Fibroblast of gingiva (primary cell): ENCODE measurements at regions not wholly inside any gene's neighbourhood (a gene's known extent, or its start where the extent isn't known, plus 50 kb on each side); places are given as distances from the start of the nearest gene placed in this dataset.

Experiments
- DNase-seq: peaks from one replicate; pipeline ENCODE4 v3.0.0-alpha.2; 2011; ENCODE audit warnings: low read depth

DNA sequence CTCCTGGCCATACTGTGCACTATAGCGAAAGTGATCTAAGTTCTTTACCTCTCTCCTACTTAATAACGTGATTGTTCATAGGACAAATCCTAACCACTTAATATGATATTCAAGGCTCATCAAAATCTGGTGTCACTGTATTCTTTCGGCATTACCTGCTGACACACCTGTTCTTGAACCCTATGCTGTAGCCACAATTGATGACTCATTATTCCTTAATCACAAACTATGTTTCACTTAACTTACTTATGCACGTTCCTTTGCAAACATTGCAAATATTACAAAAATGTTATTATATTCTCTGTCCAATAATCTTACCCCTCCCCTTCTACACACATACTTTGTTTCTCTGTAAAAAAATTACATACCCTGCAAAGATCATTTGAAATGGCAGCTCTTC is 158.1 kb upstream of the ADRA1B start:
- no peak for DNase-seq

DNA sequence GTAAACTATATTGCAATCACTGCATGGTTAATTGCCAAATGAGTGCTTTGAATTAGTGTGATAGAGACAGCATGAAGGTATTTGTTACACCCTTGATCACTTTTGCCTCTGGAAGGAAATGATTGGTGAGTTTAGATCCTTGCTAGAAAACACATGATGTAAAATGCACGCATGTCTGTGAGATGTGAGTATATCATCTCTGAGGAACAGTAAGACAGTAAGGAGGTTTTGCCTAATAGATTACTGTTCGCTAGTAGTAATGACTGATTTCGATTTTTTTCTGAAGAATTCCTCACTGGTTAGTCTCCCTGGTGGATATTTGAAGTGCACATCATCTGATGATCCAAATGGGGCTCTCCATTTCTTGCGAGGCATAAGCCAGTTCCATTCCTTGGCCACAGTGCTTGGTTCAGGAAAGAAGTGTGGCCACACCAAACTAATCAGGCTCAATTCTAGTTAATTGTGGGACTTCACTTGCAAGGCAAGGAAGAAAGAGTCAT is 156.4 kb upstream of the ADRA1B start:
- DNase-seq, result peak; percentile 25

DNA sequence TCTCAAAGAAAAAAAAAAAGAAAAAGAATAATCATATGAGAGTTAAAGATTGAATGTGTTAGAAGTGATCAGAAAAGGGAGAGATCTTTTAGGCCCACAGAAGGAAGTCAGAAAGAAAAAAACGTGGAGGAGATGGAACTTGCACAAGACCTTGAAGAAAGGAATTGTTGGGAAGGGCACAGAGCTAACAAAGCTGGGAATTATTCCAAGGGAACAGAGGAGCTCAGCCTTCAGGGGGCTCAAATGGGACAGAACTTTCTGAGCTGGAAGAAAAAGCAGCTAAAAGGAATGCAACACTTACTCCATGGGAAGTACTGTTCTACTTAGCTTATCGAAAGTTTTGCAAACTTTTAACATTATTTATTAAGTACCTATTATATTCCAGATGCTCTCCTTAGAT is 153.4 kb upstream of the ADRA1B start:
- DNase-seq, result no peak

DNA sequence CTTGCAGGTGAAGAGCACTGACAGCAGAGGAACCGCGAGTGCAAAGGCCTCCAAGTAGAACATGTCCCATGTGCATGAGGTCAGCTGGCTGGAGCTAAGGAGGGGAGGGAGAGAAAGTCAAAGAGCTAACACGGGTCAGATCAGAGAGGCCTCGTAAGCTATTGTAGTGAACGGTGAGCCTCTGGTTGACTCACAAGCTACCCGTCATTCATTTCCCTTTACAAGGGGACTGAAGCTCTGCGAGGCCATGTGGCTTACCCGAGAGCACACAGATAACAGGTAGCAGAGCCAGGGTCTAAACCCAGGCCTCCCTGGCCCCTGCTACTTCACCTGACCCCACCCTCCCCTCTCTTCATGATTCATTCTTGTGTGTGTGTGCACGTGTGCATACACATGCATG is 152.7 kb upstream of the ADRA1B start:
- DNase-seq, result no peak

DNA sequence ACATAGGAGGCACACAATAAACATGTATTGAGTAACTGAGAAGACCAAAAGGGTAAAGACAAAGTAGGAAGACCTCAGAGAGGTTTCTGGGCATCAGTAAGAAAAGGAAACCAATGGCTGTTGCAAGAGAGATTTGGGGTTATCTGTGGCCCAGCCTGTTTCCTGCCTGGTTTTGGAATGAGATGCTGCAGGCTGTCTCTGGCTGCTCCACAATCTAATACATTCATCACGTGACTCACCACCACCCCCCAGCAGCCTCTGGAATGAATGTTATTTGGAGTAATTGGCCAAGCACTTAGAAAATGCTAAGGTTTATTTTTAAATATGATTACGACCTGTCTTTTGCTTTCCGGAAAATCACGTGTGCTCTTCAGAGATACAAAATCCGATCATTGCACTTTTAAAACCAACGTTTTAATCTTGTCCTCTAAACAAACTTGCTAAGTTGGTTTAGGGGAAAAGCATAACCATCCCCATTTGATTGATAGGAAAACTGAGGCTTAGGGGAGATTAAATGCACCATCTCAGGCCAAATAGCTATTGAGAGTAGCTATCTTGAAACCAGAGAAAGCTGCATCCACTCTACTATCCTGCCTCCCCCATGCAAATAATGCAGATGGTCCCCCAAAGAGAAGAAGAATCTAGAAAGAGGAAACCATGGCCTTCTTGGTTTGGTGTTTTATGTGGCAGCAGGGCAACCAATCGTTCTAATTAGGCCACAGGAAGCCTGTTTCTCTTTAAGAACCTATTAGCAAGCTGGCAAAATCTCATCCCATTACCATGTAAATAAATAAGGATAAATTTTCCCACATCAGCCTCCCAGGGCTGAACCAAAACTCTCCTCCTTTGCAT is 151.8 kb upstream of the ADRA1B start:
- DNase-seq, result peak; percentile 92

DNA sequence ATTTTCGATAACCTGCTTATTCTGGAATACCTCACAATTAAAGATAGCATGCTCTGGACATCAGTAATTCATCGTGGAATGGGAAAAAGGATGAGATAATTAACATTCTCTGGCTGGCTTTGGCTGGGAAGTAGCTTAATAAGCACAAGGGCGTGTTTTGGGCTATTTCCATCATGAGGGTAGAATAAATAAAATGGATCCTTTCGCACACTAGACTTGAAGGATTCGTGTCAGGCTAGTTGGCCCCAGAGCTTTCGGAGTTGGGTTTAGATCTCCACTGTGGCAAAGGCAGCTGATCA is 151.2 kb upstream of the ADRA1B start:
- peak; percentile 69 for DNase-seq

DNA sequence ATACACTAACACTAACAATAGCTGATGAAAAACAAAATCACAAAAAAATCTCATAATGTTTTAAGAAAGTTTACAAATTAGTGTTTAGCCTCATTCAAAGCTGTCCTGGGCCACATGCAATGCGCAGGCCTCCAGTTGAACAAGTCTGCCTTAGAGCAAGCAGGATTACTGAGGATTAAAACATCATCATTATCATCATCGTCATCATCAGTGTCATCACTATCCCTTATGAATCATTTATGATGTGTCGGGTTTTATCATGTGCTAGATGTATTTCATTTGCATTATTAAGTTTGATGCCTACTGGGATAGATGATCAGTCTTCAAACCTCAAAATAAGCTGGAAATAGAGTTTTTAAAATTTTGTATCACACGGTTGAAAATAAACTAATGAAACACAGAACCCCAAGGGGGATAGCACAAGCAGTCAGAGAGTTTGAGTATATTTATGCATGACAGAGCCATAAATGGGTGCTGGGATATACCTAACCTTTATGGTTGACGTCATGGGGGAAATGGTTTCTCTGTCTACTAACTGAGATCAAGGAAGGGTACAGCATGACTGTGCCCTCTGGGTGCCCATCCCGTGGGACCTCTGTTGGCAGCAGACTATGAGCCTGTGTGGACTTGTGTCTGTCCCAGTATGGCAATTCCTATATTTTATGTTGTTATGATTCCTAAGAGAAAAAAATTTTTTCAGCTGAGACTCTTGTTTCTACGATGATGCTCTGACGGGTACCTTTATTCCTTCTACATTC is 150.3 kb upstream of the ADRA1B start:
- DNase-seq, result no peak

DNA sequence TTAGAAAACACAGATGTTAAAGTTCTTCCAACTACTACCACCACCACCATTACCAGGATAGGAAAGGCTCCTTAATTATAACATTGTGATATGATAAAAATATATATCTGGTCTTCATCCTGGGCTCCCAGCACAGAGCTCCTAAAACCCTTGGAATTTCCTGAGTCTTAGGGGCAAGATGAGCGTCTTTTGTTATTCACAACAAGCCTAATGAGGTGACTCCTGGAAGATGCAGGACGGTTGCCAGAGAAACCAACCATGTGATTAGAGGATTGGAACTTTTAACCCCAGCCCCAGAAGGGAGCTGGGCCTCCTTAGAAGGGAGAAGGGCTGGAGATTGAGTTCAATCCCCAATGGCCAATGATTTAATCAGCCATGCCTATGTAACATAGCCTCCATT is 148.0 kb upstream of the ADRA1B start:
- no peak for DNase-seq

DNA sequence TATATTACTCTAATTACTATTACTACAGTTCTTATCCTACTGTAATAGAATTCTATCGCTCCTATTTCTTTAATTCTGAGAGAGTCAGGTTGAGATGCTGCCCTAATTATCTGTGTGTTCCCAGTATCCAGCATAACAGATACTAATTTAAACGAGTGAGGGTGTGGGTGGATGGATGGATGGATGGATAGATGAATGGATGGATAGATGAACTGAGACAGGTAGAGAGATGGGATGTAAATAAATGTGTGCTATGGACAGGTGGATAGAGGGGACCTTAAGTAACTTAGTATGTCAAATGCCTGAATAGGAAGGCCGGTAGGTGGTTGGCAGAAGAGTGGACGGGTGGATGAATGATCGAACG is 143.6 kb upstream of the ADRA1B start:
- no peak for DNase-seq

DNA sequence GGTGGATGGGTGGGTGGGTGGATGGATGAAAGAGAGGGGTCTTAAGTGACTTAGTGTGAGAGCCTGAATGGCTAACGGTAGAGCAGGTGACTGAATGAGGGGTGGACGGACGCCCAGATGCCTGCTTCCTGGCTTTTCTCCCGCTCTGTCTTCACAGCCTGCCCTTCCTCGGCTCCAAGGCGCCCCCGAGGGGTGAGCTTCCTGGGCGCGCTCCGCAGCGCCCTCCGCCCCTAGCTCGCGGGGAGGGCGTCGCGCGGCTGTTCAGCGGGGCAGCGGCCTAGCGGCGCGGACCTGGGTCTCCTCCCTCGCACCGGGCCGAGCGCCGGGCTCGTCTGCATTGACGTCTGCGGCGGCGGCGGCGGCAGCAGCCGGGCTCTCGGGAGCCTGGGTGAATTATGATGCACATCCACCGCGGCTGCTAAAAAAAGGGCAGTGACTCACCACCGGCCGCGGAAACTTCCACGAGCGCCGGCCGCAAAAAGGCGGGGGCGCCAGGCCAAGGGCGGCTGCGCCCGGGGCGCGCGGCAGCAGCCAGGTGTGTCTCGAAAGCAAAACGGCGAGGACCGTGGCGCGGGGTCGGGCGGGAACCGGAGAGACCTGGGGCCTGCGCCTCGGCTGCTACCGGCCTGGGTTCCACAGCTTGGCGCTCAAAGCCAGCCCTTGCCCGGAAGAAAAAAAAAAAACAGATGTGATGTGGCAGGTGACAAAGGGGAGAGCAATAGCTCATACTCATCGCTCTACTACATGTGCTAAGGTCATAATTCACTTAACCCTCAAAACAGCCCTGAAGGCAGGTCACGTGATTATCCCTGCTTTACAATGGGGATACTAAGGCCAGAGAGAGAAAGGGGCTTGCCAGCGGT is 143.0 kb upstream of the ADRA1B start:
- peak; percentile 82 for DNase-seq

DNA sequence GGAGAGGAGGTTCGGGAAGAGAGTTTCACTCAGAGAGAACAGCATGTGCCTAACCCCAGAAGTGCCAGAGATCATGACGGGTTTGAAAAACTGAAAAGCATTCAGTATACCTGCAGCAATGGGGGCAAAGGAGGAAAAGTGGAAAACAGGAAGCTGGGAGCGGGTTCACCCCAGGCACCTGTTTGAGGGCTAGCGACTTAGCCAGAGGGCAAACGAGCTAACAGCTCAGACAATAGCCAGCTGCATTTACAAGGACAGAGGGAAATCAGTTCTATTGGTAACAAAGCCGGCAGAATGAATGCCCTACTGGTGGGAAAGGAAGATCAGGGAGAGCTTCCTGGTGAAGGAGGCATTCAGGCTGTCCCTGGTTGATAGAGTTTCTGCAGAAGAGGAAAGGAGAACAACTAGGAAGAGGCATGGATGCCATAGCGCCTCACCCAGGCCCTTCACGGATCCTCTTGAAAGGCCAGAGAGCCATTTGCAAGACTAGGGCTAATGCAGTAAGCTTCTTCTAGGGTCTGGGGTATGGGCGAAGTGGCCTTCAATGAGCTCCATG is 141.7 kb upstream of the ADRA1B start:
- no peak for DNase-seq

DNA sequence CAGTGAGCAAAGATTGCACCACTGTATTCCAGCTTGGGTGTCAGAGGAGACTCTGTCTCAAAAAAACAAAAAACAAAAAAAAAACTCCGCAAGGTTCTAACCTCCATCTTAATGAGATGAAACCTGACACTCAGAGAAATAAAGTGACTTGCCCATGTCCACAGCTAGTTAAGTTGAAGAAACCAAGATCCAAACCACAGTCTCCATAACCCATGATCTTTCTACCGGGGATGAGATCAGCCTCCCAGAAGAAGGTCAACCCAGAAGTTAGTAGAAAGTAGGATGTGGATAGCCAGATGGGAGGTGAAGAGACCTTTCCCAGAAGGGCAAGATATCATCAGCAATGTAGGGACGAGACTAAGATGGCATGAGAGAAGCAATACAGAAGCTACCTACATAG is 140.4 kb upstream of the ADRA1B start:
- DNase-seq, result no peak

DNA sequence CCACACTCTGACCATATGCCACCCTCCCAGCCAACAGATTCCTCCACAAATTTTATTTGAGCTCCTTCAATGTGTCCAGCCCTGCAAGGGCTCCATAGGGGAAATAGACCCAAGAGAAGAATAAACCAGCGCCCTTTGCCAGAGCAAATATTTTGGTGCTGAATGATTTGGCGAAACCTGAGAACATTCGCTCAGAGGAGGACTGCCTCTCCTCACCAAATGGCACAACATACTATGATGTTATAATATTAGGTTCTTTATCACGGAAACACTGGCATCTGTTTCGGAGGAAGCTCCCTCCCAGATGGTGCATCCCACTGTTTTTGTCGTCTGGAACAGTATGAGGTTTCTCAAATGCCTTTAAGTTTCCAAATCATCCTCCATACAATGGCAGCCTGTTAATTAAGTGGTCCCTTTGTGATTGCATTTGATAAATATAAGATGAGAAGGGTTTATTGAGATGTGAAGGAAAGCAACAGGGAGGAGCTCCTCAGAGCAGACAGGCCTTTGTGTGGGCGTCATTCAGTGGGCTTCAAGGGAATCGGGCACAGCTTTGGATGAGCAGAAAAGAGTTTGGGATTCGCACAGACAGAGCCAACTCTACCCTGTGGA is 139.1 kb upstream of the ADRA1B start:
- DNase-seq, result peak; percentile 65

DNA sequence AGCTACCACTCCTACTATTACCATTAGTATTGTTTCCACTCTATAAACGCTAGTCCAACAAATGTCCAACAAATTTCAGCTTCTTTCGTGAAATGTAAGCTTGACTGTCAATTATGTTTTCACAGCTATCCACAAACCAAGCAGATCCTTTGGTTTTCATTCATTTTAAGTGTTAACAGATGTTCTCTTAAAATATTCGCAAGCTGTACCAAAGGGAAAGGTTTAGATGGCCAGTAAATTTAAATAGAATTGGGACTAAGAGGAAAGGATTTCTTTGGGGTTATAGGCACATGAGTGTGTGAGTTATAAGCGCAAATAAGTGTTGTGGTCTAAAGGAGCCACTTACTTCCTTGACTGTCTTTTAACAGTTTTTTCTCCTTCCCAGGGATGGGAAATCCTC is 136.8 kb upstream of the ADRA1B start:
- DNase-seq, result peak; percentile 45

DNA sequence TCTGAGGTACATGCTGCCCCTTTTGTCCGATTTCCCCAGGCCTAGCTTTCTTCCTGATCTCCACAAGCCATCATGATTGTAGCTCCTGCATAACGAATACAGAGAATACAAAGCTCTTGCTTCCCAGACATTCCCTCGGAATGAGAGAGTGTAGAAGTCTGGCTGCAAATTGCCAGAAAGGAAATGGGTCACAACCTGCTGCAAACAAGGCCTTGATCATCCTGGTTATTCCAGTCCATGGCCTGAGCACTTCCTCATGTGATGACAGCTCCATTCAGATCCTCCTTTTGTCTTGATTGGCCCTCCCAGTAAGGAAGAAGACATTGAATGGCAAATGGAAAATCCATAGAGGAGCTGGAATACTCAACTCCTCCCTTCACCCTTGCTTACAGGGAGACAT is 136.0 kb upstream of the ADRA1B start:
- no peak for DNase-seq

DNA sequence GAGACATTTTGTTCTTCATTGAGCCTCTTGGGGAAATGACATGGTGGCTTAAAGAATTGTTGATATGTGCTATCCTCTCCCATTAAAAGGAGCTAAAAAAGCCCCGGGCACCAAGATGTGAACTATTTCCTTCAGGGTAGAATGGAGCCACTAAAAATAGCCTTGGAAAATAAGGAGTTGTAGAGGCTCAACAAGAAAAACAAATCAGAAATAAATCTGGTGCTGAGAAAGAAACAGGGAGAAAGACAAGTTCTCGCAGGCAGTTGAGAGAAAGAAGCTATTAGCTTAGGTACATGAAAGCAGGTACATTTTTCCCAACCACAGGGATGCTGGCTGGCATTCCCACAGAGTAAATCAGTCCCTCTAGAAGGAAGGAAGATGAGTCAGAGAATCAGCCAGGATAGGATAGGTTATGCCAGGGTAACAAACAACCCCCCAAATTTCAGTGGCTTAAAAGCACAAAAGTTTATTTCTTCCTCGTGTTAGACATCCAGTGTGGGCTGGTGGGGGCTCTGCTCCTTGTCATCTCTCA is 134.6 kb upstream of the ADRA1B start:
- DNase-seq, result no peak

DNA sequence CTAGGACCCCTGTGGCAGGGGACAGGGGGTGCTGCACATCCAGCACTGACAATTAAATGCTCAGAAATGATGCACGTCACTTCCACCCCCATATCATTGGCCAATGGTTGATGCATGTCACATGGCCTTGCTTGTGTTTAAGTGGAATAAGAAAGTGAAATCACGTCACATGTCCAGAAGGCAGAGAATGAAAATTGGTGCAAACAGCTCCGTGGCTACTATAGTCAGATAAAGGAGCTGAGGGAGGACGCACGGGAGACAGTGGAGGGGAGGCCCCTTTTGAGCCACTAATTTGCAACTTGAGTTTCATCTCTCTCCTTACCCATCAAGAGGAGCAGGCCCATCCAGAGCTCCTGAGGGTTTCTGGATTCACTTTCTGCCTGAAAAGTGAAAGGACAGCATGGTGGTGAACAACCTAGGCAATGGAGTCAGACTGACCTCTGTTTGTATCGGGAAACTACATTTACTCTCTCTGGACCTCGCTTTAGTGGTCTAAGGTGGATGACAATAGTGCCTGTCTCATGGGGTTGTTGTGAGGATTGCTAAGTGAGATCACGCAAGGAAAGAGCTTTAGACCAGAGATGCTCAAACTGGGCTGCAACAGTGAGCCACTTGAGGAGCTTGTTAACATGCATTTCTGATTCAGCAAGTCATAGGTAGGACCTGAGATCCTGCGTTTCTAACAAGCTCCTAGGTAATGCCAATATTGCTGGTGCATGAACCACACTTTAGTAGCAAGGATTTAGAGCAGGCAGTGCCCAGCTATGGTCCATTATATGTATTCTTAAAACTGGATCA is 133.9 kb upstream of the ADRA1B start:
- no peak for DNase-seq

DNA sequence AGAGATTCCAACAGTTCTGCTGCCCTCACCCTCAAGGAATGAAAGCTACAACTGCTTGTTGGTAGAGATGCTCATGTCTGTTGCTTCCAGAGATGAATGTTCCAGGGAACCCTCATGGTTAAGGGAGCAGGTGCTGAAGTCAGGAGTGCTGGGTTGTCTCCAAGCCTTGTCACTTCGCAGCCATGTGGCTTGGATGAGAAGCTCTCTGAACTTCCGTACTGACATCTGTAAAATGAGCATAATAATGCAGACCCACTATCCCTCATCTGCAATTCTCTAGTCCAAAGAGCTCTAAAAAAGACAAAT is 133.3 kb upstream of the ADRA1B start:
- no peak for DNase-seq

DNA sequence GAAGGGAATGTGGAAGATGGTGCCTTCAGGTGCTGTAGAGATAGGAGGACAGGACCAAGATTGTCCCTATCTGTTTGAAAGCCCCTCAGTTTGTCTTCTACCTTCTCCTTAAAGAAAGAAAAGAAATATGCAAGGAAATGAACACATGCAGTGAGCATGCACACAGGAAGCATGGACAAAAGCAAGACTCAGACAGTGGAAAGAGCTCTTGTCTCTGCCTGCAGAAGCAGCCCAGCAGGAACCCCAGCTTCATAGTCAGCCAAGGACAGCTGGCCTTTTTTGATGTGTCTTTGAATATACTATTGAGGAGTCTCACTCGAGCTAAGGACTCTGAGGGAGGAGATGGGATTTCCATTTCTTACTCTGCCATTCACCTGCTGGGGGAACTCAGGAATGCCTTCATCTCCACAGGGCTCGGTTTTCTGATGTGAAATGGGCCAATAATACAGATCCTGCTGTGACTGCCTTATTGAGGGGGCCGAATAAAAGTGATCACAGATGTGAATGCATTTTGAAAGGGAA is 132.5 kb upstream of the ADRA1B start:
- DNase-seq, result no peak

DNA sequence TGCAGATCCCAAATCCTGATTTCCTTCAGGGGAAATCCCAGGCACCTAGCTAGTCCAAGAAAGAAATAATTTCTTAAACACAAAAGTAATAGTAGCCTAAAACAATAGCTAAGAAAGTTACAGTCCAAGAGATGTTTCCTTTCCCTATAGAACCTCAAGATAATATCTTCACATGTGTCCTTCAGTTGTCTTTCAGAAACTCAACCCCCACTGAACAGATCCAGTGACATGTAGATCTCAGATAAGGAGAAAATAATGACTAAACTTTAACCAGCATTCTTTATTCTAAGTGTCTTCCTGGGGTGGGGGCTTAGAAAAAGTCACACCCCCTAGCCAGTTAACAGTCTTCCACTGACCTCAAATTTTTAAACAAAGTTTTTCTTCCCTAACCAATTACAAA is 131.3 kb upstream of the ADRA1B start:
- DNase-seq, result no peak

DNA sequence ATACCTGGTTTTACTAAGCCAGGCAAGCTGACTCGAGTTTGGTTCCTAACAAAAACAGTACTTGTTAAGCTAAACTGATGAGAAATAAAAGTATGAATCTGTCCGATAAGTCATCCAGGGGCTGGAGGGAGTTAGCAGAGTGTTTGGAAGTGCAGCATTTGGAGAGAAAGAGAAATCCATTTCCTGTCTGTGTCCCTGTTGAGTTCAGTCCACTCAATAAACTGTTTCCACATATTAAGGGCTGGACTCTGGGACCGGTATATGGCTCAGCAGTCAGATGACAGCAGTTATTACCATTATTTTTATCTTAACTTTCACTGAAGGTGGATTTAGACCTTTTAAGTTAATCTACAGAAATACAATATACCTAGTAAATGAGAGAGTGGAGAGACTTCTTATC is 130.6 kb upstream of the ADRA1B start:
- DNase-seq, result no peak
